Left ventricle myocardium inferior (tissue), 1 donor: ENCODE measurements at regions not wholly inside any gene's neighbourhood (a gene's known extent, or its start where the extent isn't known, plus 50 kb on each side); places are given as distances from the start of the nearest gene placed in this dataset.

Experiments used
- DNase-seq: peaks from one replicate; pipeline ENCODE4 v3.0.0-alpha.2; 2020
- H3K27ac ChIP-seq: fragments of 200-600 bp; replicated peaks from 2 replicates; pipeline ENCODE4 v1.8.0; 2021
- H3K27me3 ChIP-seq: fragments of 200-600 bp; 2 replicates; pipeline ENCODE4 v1.8.0; 2021; ENCODE audit warnings: low read depth
- H3K36me3 ChIP-seq: fragments of 200-600 bp; 2 replicates; pipeline ENCODE4 v1.8.0; 2021
- H3K4me1 ChIP-seq: fragments of 200-600 bp; 2 replicates; pipeline ENCODE4 v1.8.0; 2021
- H3K4me3 ChIP-seq: fragments of 200-600 bp; 2 replicates; pipeline ENCODE4 v1.8.0; 2021; ENCODE audit warnings: mild to moderate bottlenecking, moderate library complexity
- H3K9me3 ChIP-seq: fragments of 200-600 bp; replicated peaks from 2 replicates; pipeline ENCODE4 v1.8.0; 2021
- CTCF ChIP-seq: fragments of 200-600 bp; IDR thresholded peaks from 2 replicates; pipeline ENCODE4 v1.8.0; 2021; ENCODE audit warnings: antibody characterized with exemption, mild to moderate bottlenecking, borderline replicate concordance
- intact Hi-C: fragments of 100-400 bp; cut with micrococcal nuclease; formaldehyde crosslinking; loops from one replicate; pipeline ENCODE4 v1.11.0; 2022
- donor health status: DM: no; HTN: yes; CAD: no; lungs with severe emphysema.

DNA sequence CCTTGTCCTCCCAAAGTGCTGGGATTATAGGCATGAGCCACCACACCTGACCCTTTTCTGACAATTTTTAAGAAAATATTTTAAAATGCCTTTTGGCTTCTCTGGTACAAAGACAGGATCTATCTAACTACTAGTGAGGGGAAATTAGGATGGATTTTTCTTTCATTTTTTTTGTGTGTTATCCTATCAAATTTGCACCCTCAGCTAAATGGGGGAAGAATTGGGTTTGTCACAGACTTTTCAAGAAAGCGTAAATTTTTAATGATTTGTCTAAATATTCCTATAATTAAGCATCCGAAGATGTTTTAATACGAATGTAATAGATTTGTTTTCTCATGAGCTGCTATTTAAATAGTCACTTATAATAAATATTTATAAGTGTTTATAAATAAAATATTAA, 340.0 kb upstream of the ETAA1 start:
- Histone ChIP-seq H3K9me3 (no peaks in the 10 kb centered on the region), H3K27ac (no peak overlapping the region), H3K4me3 (no peak overlapping the region), H3K36me3 (no peaks in the 10 kb centered on the region), H3K4me1 (no peaks in the 10 kb centered on the region), H3K27me3 (no peaks in the 10 kb centered on the region)
- intact Hi-C loops = no loop called here
- TF ChIP-seq CTCF = no peak
- no peak for DNase-seq

DNA sequence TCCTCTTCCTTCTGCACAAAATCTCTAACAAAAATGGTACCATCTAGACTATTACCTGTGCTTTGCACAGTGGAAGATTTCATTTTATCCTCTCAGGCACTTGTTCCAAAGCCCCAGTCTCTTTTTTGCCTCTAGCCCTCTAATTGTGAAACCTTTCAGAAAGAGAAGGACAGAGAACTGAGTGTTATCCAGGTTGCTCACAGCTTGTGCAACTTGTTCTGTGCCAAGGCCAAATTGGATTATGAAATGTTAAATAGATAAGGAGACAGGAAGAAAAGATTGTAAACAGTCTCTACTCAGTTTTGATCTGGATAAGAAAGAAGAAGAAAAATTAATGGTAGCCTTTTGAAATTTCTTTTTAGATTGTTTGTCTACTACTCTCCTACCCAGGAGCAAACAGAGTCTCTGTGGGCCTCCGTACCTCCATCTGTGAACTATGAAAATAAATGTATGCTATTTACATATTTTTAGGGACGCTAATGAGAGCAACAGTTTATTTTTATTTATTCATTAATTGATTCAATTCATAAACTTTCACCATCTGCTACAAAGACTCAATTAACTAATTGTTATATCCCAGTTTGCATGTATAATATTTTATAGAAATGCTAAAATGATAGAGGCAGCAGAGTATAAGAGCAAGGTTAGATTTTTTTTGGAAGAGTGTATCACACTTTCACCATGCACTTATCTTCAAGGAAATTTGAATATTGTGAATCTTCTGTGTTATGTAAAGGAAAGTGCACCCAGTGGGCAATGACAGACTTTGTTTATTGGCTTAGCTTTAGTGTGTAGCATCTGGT, 339.0 kb upstream of the ETAA1 start:
- H3K9me3 ChIP-seq = no peaks in the 10 kb centered on the region
- intact Hi-C loops = no loop called here
- H3K27me3 ChIP-seq = no peaks in the 10 kb centered on the region
- H3K27ac ChIP-seq = no peak overlapping the region
- DNase-seq = no peak
- H3K4me1 ChIP-seq = no peaks in the 10 kb centered on the region
- H3K4me3 ChIP-seq = no peak overlapping the region
- no peaks in the 10 kb centered on the region for H3K36me3 ChIP-seq
- no peak for TF ChIP-seq CTCF

GRCh38 chr2:67065046-67065445, 332.1 kb upstream of the ETAA1 start:
- no peak for DNase-seq
- intact Hi-C loops = no loop called here
- Histone ChIP-seq H3K27me3 (peaks cover 14% of the 10 kb centered on the region), H3K4me3 (no peak overlapping the region), H3K36me3 (no peaks in the 10 kb centered on the region), H3K27ac (no peak overlapping the region), H3K4me1 (no peaks in the 10 kb centered on the region), H3K9me3 (no peaks in the 10 kb centered on the region)
- TF ChIP-seq CTCF = no peak

- Histone ChIP-seq H3K9me3 (no peaks in the 10 kb centered on the region), H3K27me3 (peaks cover 14% of the 10 kb centered on the region), H3K4me1 (no peaks in the 10 kb centered on the region), H3K4me3 (no peak overlapping the region), H3K36me3 (no peaks in the 10 kb centered on the region), H3K27ac (no peak overlapping the region)
- intact Hi-C loops = no loop called here
- DNase-seq = no peak
- TF ChIP-seq CTCF = no peak
Measured at GRCh38 chr2:67066782-67067181, 330.4 kb upstream of the ETAA1 start.

DNA sequence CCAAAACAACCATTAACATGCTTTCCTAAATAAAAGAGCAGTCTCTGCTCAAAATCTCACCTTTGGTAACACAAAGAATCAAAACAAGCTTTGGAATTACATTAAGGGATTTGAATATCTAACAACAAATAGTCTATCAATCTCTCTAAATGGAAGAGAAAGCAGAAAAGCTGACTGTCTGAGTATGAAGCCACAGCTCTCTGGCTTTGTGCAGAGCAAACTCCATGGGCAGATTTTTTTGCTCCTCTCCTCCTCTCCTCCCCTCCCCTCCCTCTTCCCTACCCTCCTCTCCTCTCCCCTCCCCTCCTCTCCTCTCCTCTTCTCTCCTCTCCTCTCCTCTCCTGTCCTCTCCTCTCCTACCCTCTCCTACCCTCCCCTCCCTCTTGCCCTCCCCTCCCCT, 329.5 kb upstream of the ETAA1 start:
- Histone ChIP-seq H3K4me1 (no peaks in the 10 kb centered on the region), H3K27ac (no peak overlapping the region), H3K27me3 (peaks cover 14% of the 10 kb centered on the region), H3K9me3 (no peaks in the 10 kb centered on the region), H3K4me3 (no peak overlapping the region), H3K36me3 (no peaks in the 10 kb centered on the region)
- intact Hi-C loops = no loop called here
- DNase-seq = no peak
- TF ChIP-seq CTCF = no peak
